GM12878 (cell line): ENCODE measurements at regions not wholly inside any gene's neighbourhood (a gene's known extent, or its start where the extent isn't known, plus 50 kb on each side); places are given as distances from the start of the nearest gene placed in this dataset.

Source experiments
- ATAC-seq: fragments of 200-7000 bp; cut with Tn5 transposase; 3 replicates; pipeline ENCODE4 v1.9.1; 2020; ENCODE audit warnings: mild to moderate bottlenecking, moderate library complexity
- BruUV-seq: library from RNA; stranded (reverse); fragments of 400-500 nt; replicated peaks from 2 replicates; lab custom pipeline; 2021; lab: Mats Ljungman, UMichigan
- CTCF ChIA-PET: fragments of 300-600 bp; sonication (Branson Sonifier 250); formaldehyde crosslinking; extraction: SDS; loops from one replicate; lab custom pipeline; 2021; ENCODE audit warnings: inconsistent platforms; lab: Yijun Ruan, JAX
- POLR2A ChIA-PET: fragments of 350-600 bp; formaldehyde crosslinking; extraction: SDS; loops from one replicate; lab custom pipeline; 2021; ENCODE audit warnings: inconsistent platforms; lab: Charles Lee
- RAD21 ChIA-PET: fragments of 300-600 bp; sonication (Branson Sonifier 250); formaldehyde crosslinking; loops from one replicate; lab custom pipeline; 2023; ENCODE audit warnings: antibody characterized with exemption; ENCODE audit not compliant: unreplicated experiment; lab: Charles Lee
- SMC1A ChIA-PET: fragments of 300-600 bp; sonication (Branson Sonifier 250); formaldehyde crosslinking; loops from one replicate; lab custom pipeline; 2023; ENCODE audit not compliant: unreplicated experiment, uncharacterized antibody; lab: Charles Lee
- DNase-seq: peaks from one replicate; pipeline ENCODE4 v3.0.0-alpha.2; 2011; ENCODE audit warnings: low read depth, low spot score
- FAIRE-seq: peaks from 3 replicates; lab custom pipeline; 2011; peaks lifted over from hg19 to GRCh38; lab: Jason Lieb, UNC
- H2AFZ ChIP-seq: 2 replicates; pipeline ENCODE4 v1.6.0; 2011; ENCODE audit warnings: low read depth, low read length, control low read depth; ENCODE audit not compliant: control insufficient read depth
- H3K27ac ChIP-seq: 2 replicates; pipeline ENCODE4 v1.5.1; 2011; ENCODE audit warnings: control low read depth; ENCODE audit not compliant: control insufficient read depth, insufficient read depth
- H3K27me3 ChIP-seq, 2 experiments: replicated peaks in 1 of 2; 2 replicates each; pipeline versions ENCODE4 v1.6.0 to v1.6.1; 2011; ENCODE audit warnings: low read length in 1 of 2; ENCODE audit not compliant: control insufficient read depth in 2 of 2, insufficient read depth in 2 of 2
- H3K36me3 ChIP-seq, 2 experiments: 2 replicates each; pipeline ENCODE4 v1.5.1; 2011; ENCODE audit warnings: low read length in 1 of 2; ENCODE audit not compliant: control insufficient read depth in 2 of 2, insufficient read depth in 2 of 2
- H3K4me1 ChIP-seq: 2 replicates; pipeline ENCODE4 v1.6.1; 2011; ENCODE audit warnings: mild to moderate bottlenecking, low read length, moderate library complexity, mixed read lengths; ENCODE audit not compliant: control insufficient read depth, insufficient read depth
- H3K4me2 ChIP-seq: 2 replicates; pipeline ENCODE4 v1.6.0; 2011; ENCODE audit warnings: control low read depth; ENCODE audit not compliant: control insufficient read depth, insufficient read depth
- H3K4me3 ChIP-seq: fragments of 200-600 bp; sonication (generic); 2 replicates; pipeline ENCODE4 v1.5.1; 2016
- H3K79me2 ChIP-seq: 2 replicates; pipeline ENCODE4 v1.6.0; 2011; ENCODE audit warnings: low read length; ENCODE audit not compliant: control insufficient read depth, insufficient read depth
- H3K9ac ChIP-seq: 2 replicates; pipeline ENCODE4 v1.8.0; 2011; ENCODE audit warnings: low read length, control low read depth, mixed read lengths; ENCODE audit not compliant: control insufficient read depth, insufficient read depth
- H3K9me3 ChIP-seq: replicated peaks from 3 replicates; pipeline ENCODE4 v1.5.1; 2011; ENCODE audit warnings: mild to moderate bottlenecking, low read length; ENCODE audit not compliant: control insufficient read depth, insufficient read depth
- H4K20me1 ChIP-seq: 2 replicates; pipeline ENCODE4 v1.6.0; 2011; ENCODE audit not compliant: control insufficient read depth, insufficient read depth
- CHD1 ChIP-seq: IDR thresholded peaks from 2 replicates; pipeline ENCODE4 v1.6.1; 2012; ENCODE audit warnings: low read depth, low read length, improper control_type of control experiment
- EED ChIP-seq: sonication (generic); IDR thresholded peaks from 2 replicates; pipeline ENCODE4 v1.6.1; 2016; ENCODE audit warnings: antibody characterized with exemption, low read depth
- EGR1 ChIP-seq, 2 experiments: IDR thresholded peaks; 1 replicate in 1 of 2; 2 replicates in 1 of 2; pipeline ENCODE4 v1.6.1; 2011 to 2012; ENCODE audit warnings: low read depth in 2 of 2, low read length in 2 of 2, borderline replicate concordance in 1 of 2, mild to moderate bottlenecking in 1 of 2, moderate library complexity in 1 of 2
- ETV6 ChIP-seq, 2 experiments: fragments of 450-650 bp in 1 of 2; IDR thresholded peaks in 1 of 2; conservative IDR thresholded peaks in 1 of 2; 2 replicates each; pipeline ENCODE4 v1.6.1; 2014; ENCODE audit warnings: antibody characterized with exemption in 1 of 2, borderline replicate concordance in 1 of 2, low read depth in 1 of 2, mild to moderate bottlenecking in 1 of 2, moderate library complexity in 1 of 2
- EZH2 ChIP-seq: IDR thresholded peaks from 2 replicates; pipeline ENCODE4 v1.6.1; 2012; ENCODE audit warnings: low read depth, mild to moderate bottlenecking, control low read depth, inconsistent platforms, low read length, borderline replicate concordance; ENCODE audit not compliant: control insufficient read depth
- FOXM1 ChIP-seq: IDR thresholded peaks from 2 replicates; pipeline ENCODE4 v1.6.1; 2012; ENCODE audit warnings: low read depth, mild to moderate bottlenecking, inconsistent platforms, low read length, moderate library complexity
- HDAC6 ChIP-seq: fragments of 200-600 bp; sonication (generic); IDR thresholded peaks from one replicate; pipeline ENCODE4 v1.8.0; 2017; ENCODE audit warnings: antibody characterized with exemption; ENCODE audit not compliant: unreplicated experiment
- NR2C2 ChIP-seq: IDR thresholded peaks from 2 replicates; pipeline ENCODE4 v1.6.1; 2011; ENCODE audit warnings: borderline replicate concordance, low read depth; ENCODE audit not compliant: control insufficient read depth, insufficient read length
- PAX5 ChIP-seq: IDR thresholded peaks from 2 replicates; pipeline ENCODE4 v1.6.1; 2011; ENCODE audit warnings: low read depth, low read length, borderline replicate concordance
- POLR2AphosphoS2 ChIP-seq: IDR thresholded peaks from 2 replicates; pipeline ENCODE4 v1.6.1; 2011; ENCODE audit warnings: low read depth, mild to moderate bottlenecking, low read length, improper control_type of control experiment, moderate library complexity
- POLR2AphosphoS5 ChIP-seq: IDR thresholded peaks from 2 replicates; pipeline ENCODE4 v1.6.1; 2011; ENCODE audit warnings: mild to moderate bottlenecking, low read length, inconsistent platforms
- RAD21 ChIP-seq: IDR thresholded peaks from 2 replicates; pipeline ENCODE4 v1.6.1; 2011; ENCODE audit warnings: mild to moderate bottlenecking, low read depth, low read length, moderate library complexity; ENCODE audit not compliant: insufficient read depth
- RAD51 ChIP-seq: fragments of 450-650 bp; IDR thresholded peaks from 2 replicates; pipeline ENCODE4 v1.6.1; 2016; ENCODE audit warnings: moderate library complexity, mild to moderate bottlenecking, inconsistent platforms
- TCF7 ChIP-seq: IDR thresholded peaks from 2 replicates; pipeline ENCODE4 v1.6.1; 2014; ENCODE audit warnings: antibody characterized with exemption, borderline replicate concordance
- USF2 ChIP-seq: IDR thresholded peaks from 2 replicates; pipeline ENCODE4 v1.6.1; 2011; ENCODE audit warnings: low read depth, low read length, improper control_type of control experiment, borderline replicate concordance
- ZNF24 ChIP-seq: fragments of 450-650 bp; IDR thresholded peaks from 2 replicates; pipeline ENCODE4 v1.6.1; 2017; ENCODE audit warnings: antibody characterized with exemption, mild to moderate bottlenecking
- ZZZ3 ChIP-seq: IDR thresholded peaks from 2 replicates; pipeline ENCODE4 v1.6.1; 2011; ENCODE audit warnings: low read depth; ENCODE audit not compliant: control insufficient read depth, insufficient read length
- WGBS: methylation state at CpG from one replicate; pipeline ENCODE4 v1.1.6; 2016; ENCODE audit warnings: low lambda C conversion rate; ENCODE audit not compliant: insufficient replicate concordance, insufficient coverage; ENCODE audit errors: missing lambda C conversion rate; 5-methylcytosine and 5-hydroxymethylcytosine counted together
- in situ Hi-C: fragments of 300-500 bp; cut with MboI; formaldehyde crosslinking; loops from 9 replicates; pipeline ENCODE4 v1.14.3; 2018; ENCODE audit warnings: mixed read lengths
- intact Hi-C: fragments of 100-400 bp; cut with micrococcal nuclease; formaldehyde crosslinking; loops from one replicate; pipeline ENCODE4 v1.14.2; 2022; ENCODE audit not compliant: unreplicated experiment
- TF ChIP-seq, protein P1 (sequence below): fragments of 450-650 bp; IDR thresholded peaks from 2 replicates; pipeline ENCODE4 v1.6.1; 2016; ENCODE audit warnings: mild to moderate bottlenecking

DNA sequence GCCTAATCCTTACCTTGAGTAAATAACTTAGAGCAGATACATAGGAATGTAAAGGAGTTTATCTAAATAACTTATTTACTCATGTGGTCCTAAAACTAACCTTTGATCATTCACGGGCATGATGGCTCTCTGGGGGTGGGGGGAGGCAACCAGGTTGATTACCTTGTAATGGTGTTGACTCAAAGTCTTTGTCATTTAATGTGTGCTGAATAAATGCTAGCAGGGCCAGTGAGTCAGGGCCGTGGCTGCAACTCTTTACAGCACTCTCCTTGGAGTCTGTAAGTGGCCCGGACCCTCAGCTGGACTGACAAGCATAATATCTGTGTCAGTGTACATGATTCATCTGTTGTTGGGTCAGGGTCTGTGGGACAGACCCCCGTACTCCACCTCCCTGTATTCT, 203.0 kb downstream of the EPM2A start:
- no peak for FAIRE-seq
- WGBS = 0% methylated on average over 4 of the region's 4 CpGs
- no peak overlapping the region for H3K4me2 ChIP-seq
- no peaks in the 10 kb centered on the region for H3K36me3 ChIP-seq
- POLR2A ChIA-PET = no interaction called here
- DNase-seq = no peak
- H3K9me3 ChIP-seq = no peaks in the 10 kb centered on the region
- no peak overlapping the region for H3K27ac ChIP-seq
- BruUV-seq = no TSS peak
- no peaks in the 10 kb centered on the region for H3K27me3 ChIP-seq
- SMC1A ChIA-PET = no interaction called here
- H3K4me3 ChIP-seq = no peak overlapping the region
- intact Hi-C loops (no loop called here), in situ Hi-C loops (no loop called here)
- H4K20me1 ChIP-seq = no peaks in the 10 kb centered on the region
- no peaks in the 10 kb centered on the region for H3K79me2 ChIP-seq
- TF ChIP-seq EED (no peak), USF2 (no peak), EZH2 (no peak), RAD21 (no peak), ZZZ3 (no peak), POLR2AphosphoS2 (no peak), PAX5 (no peak), ETV6 (conservative IDR thresholded peaks at IDR 0.05 in 1 of 2, IDR thresholded peaks at IDR 0.05 in 1 of 2; ENCODE audit: borderline replicate concordance in 1 of 2, low read depth in 1 of 2) (no peak), CHD1 (no peak), TCF7 (no peak), RAD51 (no peak), EGR1 (IDR thresholded peaks at IDR 0.05; ENCODE audit: borderline replicate concordance in 1 of 2, low read depth in 2 of 2, low read length in 2 of 2) (no peak), FOXM1 (no peak), POLR2AphosphoS5 (no peak), HDAC6 (no peak), NR2C2 (no peak), ZNF24 (no peak)
- TF ChIP-seq, protein P1, sequence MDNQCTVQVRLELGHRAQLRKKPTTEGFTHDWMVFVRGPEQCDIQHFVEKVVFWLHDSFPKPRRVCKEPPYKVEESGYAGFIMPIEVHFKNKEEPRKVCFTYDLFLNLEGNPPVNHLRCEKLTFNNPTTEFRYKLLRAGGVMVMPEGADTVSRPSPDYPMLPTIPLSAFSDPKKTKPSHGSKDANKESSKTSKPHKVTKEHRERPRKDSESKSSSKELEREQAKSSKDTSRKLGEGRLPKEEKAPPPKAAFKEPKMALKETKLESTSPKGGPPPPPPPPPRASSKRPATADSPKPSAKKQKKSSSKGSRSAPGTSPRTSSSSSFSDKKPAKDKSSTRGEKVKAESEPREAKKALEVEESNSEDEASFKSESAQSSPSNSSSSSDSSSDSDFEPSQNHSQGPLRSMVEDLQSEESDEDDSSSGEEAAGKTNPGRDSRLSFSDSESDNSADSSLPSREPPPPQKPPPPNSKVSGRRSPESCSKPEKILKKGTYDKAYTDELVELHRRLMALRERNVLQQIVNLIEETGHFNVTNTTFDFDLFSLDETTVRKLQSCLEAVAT = no peak
- H3K4me1 ChIP-seq = no peaks in the 10 kb centered on the region
- CTCF ChIA-PET = no interaction called here
- RAD21 ChIA-PET = no interaction called here
- no peak for ATAC-seq
- H3K9ac ChIP-seq = no peak overlapping the region
- no peak overlapping the region for H2AFZ ChIP-seq
